Body of pancreas (tissue), 4 donors: ENCODE measurements at regions not wholly inside any gene's neighbourhood (a gene's known extent, or its start where the extent isn't known, plus 50 kb on each side); places are given as distances from the start of the nearest gene placed in this dataset.

Source experiments
- ATAC-seq: fragments of 150-250 bp; one replicate; pipeline ENCODE4 v1.9.1; 2016
- DNase-seq, 4 donors: peaks; one replicate each; pipeline ENCODE4 v3.0.0-alpha.2; 2019
- H3K27ac ChIP-seq, 4 donors: fragments of 200-600 bp; sonication (generic); 1 replicate in 3 of 4; 2 replicates in 1 of 4; pipeline versions ENCODE4 v1.5.1 to v1.6.1; 2016 to 2019; ENCODE audit warnings: mild to moderate bottlenecking in 1 of 4, mixed read lengths in 1 of 4, moderate library complexity in 1 of 4
- H3K27me3 ChIP-seq, 2 donors: fragments of 200-600 bp; sonication (generic); one replicate each; pipeline ENCODE4 v1.6.0; 2016; ENCODE audit warnings: mild to moderate bottlenecking in 1 of 2
- H3K36me3 ChIP-seq, 2 donors: fragments of 200-600 bp; sonication (generic); replicated peaks in 1 of 2; 2 replicates each; pipeline ENCODE4 v1.5.1; 2016; ENCODE audit warnings: low read depth in 2 of 2; ENCODE audit not compliant: insufficient read depth in 1 of 2
- H3K4me1 ChIP-seq: fragments of 200-600 bp; sonication (generic); one replicate; pipeline ENCODE4 v1.6.0; 2016
- H3K4me3 ChIP-seq, 2 donors: fragments of 200-600 bp; sonication (generic); 1 replicate in 1 of 2; 2 replicates in 1 of 2; pipeline ENCODE4 v1.5.1; 2016 to 2019
- H3K9me3 ChIP-seq, 3 donors: fragments of 200-600 bp; sonication (generic); 1 replicate in 2 of 3; 2 replicates in 1 of 3; pipeline ENCODE4 v1.5.1; 2016
- POLR2A ChIP-seq, 3 donors: fragments of 450-650 bp; IDR thresholded peaks; one replicate each; pipeline ENCODE4 v1.6.1; 2016; ENCODE audit warnings: antibody characterized with exemption in 3 of 3, mild to moderate bottlenecking in 2 of 3
- WGBS, 2 donors: methylation state at CpG; one replicate each; pipeline ENCODE4 v1.1.5; 2017; 5-methylcytosine and 5-hydroxymethylcytosine counted together
- intact Hi-C: fragments of 100-400 bp; cut with DNase I; formaldehyde crosslinking; loops from one replicate; pipeline ENCODE4 v1.15.1; 2023
- TF ChIP-seq, protein P1 (sequence below), 7 experiments: fragments of 450-650 bp in 4 of 7; fragments of 200-600 bp in 3 of 7; sonication (generic) in 3 of 7; IDR thresholded peaks; one replicate each; pipeline ENCODE4 v1.5.1; 2016 to 2019; ENCODE audit warnings: antibody characterized with exemption in 7 of 7

DNA sequence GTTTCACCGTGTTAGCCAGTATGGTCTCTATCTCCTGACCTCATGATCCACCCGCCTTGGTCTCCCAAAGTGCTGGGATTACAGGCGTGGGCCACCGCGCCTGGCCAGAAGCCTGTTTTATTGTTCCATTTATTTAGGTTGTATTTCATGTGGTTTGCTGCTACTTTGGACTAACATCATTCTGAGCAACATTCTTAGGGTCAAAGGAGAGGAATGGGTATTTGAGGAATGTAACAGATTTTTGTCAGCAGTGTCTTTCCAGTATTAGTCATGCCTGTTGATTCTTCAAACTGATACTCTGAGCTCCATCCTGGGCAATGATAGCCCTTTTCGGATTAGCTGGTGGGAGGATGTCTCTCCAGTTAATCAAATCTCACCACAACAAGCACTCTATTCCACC lies 213.0 kb upstream of the CITED2 start:
- Histone ChIP-seq H3K4me3 (no peak overlapping the region), H3K27ac (peak overlapping the region; percentile 82 to 94 (median 92)), H3K9me3 (no peaks in the 10 kb centered on the region), H3K27me3 (no peaks in the 10 kb centered on the region), H3K36me3 (no peaks in the 10 kb centered on the region), H3K4me1 (peaks cover 66% of the 10 kb centered on the region)
- DNase-seq (no peak), ATAC-seq (no peak)
- intact Hi-C loops: no loop called here
- 68 to 78% methylated on average over 6 of the region's 6 CpGs for WGBS, 2 donors
- TF ChIP-seq POLR2A (IDR thresholded peaks at IDR 0.05): no peak
- TF ChIP-seq, protein P1, sequence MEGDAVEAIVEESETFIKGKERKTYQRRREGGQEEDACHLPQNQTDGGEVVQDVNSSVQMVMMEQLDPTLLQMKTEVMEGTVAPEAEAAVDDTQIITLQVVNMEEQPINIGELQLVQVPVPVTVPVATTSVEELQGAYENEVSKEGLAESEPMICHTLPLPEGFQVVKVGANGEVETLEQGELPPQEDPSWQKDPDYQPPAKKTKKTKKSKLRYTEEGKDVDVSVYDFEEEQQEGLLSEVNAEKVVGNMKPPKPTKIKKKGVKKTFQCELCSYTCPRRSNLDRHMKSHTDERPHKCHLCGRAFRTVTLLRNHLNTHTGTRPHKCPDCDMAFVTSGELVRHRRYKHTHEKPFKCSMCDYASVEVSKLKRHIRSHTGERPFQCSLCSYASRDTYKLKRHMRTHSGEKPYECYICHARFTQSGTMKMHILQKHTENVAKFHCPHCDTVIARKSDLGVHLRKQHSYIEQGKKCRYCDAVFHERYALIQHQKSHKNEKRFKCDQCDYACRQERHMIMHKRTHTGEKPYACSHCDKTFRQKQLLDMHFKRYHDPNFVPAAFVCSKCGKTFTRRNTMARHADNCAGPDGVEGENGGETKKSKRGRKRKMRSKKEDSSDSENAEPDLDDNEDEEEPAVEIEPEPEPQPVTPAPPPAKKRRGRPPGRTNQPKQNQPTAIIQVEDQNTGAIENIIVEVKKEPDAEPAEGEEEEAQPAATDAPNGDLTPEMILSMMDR (IDR thresholded peaks at IDR 0.05): no peak

GRCh38 chr6:139586273-139586672 lies 211.8 kb upstream of the CITED2 start:
- TF ChIP-seq, protein P1 (IDR thresholded peaks at IDR 0.05): no peak
- no peak for TF ChIP-seq POLR2A (IDR thresholded peaks at IDR 0.05)
- DNase-seq (no peak), ATAC-seq (no peak)
- H3K4me1 ChIP-seq: peaks cover 54% of the 10 kb centered on the region
- 69 to 72% methylated on average over 3 of the region's 3 CpGs for whole genome bisulfite sequencing, 2 donors
- intact Hi-C loops: no loop called here
- H3K9me3 ChIP-seq: no peaks in the 10 kb centered on the region
- H3K27ac ChIP-seq: peak overlapping the region; percentile 28 to 94 (median 87)
- H3K36me3 ChIP-seq: no peaks in the 10 kb centered on the region
- H3K27me3 ChIP-seq: no peaks in the 10 kb centered on the region
- no peak overlapping the region for H3K4me3 ChIP-seq

GRCh38 chr6:139584599-139584998 lies 210.2 kb upstream of the CITED2 start:
- intact Hi-C loops: no loop called here
- Histone ChIP-seq H3K4me3 (no peak overlapping the region), H3K27ac (no peak overlapping the region), H3K36me3 (no peaks in the 10 kb centered on the region), H3K4me1 (peaks cover 37% of the 10 kb centered on the region), H3K27me3 (no peaks in the 10 kb centered on the region), H3K9me3 (no peaks in the 10 kb centered on the region)
- WGBS, 2 donors: 94 to 100% methylated on average over 1 of the region's 1 CpG
- DNase-seq: no peak
- ATAC-seq: no peak
- TF ChIP-seq POLR2A (IDR thresholded peaks at IDR 0.05): no peak
- TF ChIP-seq, protein P1 (IDR thresholded peaks at IDR 0.05): no peak

DNA sequence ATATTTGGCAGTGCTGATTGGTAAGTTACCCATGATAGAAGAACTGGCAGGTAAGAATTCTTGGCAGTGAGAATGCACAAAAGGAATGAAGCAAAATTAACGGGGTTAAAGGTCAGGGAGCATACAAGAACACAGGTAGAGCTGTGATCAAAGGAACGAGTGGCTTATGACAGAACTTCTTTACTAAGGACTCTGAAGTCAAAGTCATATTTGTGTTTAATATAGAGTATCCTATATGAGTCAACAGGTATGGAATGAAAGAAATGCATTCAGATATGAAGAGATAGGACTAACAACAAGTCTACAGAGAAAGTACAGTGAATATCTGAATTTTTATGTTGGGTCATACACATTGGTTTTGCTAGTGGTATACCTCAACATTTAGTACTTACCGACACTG lies 209.0 kb upstream of the CITED2 start:
- WGBS, 2 donors: 42 to 53% methylated on average over 3 of the region's 3 CpGs
- no peak for ATAC-seq

GRCh38 chr6:139582956-139583355 lies 208.5 kb upstream of the CITED2 start:
- intact Hi-C loops: no loop called here
- no peaks in the 10 kb centered on the region for H3K27me3 ChIP-seq
- TF ChIP-seq, protein P1 (IDR thresholded peaks at IDR 0.05): no peak
- no peak for TF ChIP-seq POLR2A (IDR thresholded peaks at IDR 0.05)
- H3K36me3 ChIP-seq: no peaks in the 10 kb centered on the region
- H3K4me1 ChIP-seq: peaks cover 31% of the 10 kb centered on the region
- no peak overlapping the region for H3K27ac ChIP-seq
- H3K9me3 ChIP-seq: no peaks in the 10 kb centered on the region
- no peak for DNase-seq
- no peak overlapping the region for H3K4me3 ChIP-seq
- 95 to 100% methylated on average over 2 of the region's 2 CpGs for WGBS, 2 donors
- no peak for ATAC-seq

More for the DNA sequence above, 209.0 kb upstream of the CITED2 start:
- Histone ChIP-seq H3K36me3 (no peaks in the 10 kb centered on the region), H3K27me3 (no peaks in the 10 kb centered on the region), H3K27ac (no peak overlapping the region), H3K4me1 (peaks cover 31% of the 10 kb centered on the region), H3K4me3 (no peak overlapping the region), H3K9me3 (no peaks in the 10 kb centered on the region)
- intact Hi-C loops: no loop called here
- no peak for TF ChIP-seq POLR2A (IDR thresholded peaks at IDR 0.05)
- TF ChIP-seq, protein P1 (IDR thresholded peaks at IDR 0.05): no peak
- DNase-seq: no peak
